CD4-positive, alpha-beta T cell treated with Interferon alpha-2 for 1 hour (primary cell): ENCODE measurements at regions not wholly inside any gene's neighbourhood (a gene's known extent, or its start where the extent isn't known, plus 50 kb on each side); places are given as distances from the start of the nearest gene placed in this dataset.

Experiments
- DNase-seq, 2 donors: peaks; one replicate each; pipeline ENCODE4 v3.0.0-alpha.2; 2020 to 2022

GRCh38 chr6:12555267-12555666 lies 161.3 kb upstream of the PHACTR1 start:
- DNase-seq, result no peak

GRCh38 chr6:12555781-12556180 lies 160.8 kb upstream of the PHACTR1 start:
- no peak for DNase-seq

DNA sequence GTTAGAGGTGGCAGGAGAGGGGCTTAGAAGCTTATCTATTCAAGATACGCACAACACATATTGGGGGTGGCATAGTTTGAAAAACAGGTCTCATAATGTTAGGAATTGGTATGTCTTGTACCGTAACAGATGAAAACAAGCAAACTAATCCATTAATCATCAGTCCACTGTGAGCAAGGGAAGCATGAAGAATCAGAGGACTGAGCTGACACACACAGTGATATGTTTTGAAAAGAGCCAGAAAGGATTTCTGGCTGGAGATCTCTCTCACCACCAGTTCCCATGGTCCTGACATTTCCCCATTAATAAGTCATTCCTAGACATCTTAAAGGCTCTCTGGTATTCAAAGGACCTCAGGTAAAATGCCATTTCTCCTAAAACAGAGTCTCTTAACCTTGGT lies 158.8 kb upstream of the PHACTR1 start:
- no peak for DNase-seq

DNA sequence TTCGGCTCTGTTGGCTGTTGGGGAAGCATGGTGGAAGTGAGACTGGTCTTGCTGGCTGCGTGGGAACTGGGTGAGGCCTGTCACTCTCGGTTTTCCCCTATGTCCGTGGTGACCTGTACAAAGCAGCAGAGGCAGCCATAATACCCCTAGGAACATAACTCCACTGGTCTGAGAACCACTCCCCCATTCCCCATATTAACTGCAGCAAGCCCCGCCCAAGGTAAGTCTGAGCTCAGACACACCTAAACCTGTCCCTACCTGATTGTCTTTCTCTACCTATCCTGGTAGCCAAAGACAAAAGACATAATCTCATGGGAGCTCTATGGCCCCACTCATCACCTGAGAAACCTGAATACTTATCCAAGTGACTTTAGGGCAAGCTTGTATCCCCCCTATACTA lies 156.3 kb upstream of the PHACTR1 start:
- DNase-seq, result no peak

- no peak for DNase-seq
Measured at GRCh38 chr6:12566618-12567123, 149.9 kb upstream of the PHACTR1 start.

- no peak for DNase-seq
Measured at GRCh38 chr6:12567682-12568081, 148.9 kb upstream of the PHACTR1 start.

GRCh38 chr6:12569646-12570045 lies 146.9 kb upstream of the PHACTR1 start:
- DNase-seq, result no peak

- DNase-seq, result no peak
Measured at GRCh38 chr6:12570461-12571030, 146.0 kb upstream of the PHACTR1 start.

DNA sequence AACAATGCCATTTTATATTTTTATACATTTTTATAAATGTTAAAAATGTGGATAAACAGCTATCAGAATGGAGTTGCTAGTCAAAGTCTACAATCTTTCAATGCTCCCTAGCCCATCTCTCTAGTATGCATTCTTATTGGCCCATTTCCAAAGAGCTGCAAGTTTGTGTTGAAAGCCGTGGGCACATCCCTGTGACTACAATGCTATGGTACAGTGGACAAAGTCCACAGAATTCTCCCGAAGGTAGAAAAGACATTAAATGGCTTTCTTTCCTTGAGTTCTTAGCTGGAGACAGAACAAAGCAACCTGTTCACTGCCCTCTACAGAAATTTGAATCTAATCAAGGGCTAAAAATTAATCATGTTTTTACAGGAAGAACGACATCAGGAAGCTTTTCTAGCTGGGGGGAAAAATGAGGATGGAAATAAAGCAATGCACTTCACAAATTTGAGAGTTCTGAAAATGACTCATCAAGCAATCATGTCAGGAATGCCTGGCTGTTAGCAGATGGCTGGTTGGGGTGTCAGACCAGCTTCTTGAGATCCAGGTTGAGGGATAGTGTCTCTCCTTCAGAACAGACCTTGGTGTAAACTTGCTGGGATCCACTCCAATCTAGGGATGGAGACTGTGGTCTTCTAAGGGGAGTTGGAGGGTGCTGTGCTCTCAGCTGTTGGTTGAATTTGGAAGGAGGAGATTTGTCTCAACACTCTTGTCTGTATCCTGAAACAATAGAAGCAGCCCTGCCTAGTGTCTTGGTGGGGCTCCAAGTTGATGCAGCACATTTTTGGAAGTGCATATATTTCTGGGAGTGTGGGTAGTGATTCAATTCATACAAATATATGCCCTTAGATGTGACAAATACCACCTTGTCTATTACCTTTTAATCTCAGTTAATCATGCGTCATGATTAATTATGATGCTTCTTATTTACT lies 143.4 kb upstream of the PHACTR1 start:
- no peak for DNase-seq

GRCh38 chr6:12575961-12576360 lies 140.6 kb upstream of the PHACTR1 start:
- DNase-seq, result no peak

DNA sequence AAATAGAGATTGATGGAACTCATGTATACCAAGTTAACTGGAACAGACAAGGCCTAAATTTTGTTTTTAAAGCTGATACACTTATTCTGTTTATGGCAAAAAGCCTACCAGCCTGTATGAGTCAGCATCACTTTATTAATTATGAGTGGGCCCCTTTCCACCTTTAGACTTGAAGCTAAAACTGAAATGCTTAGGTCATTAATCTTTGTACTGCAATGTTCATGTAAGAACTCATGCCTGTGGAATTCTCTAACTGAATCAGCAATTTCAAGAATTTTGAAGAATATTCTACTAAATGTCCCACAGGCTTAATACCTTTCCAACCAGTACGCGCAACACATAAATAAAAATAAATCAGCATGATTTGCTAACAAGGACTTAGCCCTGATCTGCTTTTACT lies 140.2 kb upstream of the PHACTR1 start:
- DNase-seq, result no peak

DNA sequence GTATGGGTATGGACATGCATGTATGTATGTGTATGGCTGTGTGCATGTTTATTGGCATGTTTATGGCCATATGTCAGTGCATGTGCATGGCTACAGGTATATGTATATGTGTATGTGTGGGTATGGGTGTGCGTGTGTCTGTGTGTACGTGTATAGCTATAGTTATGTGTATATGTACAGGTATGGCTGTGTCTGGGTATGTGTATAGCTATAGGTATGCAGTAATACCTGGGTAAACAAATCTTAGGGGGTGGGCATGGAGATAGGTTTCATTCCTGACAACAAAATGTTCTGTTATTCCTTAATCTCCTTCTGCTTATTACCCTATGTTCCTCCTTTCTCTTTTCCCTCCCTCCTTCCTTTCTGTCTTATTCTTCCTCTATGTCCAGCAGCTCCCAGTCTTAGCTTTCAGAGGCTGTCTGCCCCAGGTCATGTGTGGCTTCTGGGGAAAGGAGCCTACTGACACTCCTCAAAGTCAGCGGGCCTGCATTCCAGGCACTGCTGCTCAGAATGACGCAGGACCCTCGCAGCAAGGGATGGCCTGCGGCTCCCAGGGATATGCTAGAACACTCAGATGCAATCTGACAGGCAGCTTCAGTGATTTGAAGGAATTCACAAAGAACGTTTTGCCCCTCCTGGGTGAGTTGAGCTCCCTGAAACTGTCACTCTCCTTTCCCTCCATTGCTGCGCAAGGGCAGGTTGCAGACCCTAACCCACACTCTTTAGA lies 139.3 kb upstream of the PHACTR1 start:
- no peak for DNase-seq

- DNase-seq, result no peak
Measured at GRCh38 chr6:12578097-12578496, 138.5 kb upstream of the PHACTR1 start.

- no peak for DNase-seq
Measured at GRCh38 chr6:12578751-12579150, 137.8 kb upstream of the PHACTR1 start.

GRCh38 chr6:12580290-12580689 lies 136.3 kb upstream of the PHACTR1 start:
- no peak for DNase-seq

DNA sequence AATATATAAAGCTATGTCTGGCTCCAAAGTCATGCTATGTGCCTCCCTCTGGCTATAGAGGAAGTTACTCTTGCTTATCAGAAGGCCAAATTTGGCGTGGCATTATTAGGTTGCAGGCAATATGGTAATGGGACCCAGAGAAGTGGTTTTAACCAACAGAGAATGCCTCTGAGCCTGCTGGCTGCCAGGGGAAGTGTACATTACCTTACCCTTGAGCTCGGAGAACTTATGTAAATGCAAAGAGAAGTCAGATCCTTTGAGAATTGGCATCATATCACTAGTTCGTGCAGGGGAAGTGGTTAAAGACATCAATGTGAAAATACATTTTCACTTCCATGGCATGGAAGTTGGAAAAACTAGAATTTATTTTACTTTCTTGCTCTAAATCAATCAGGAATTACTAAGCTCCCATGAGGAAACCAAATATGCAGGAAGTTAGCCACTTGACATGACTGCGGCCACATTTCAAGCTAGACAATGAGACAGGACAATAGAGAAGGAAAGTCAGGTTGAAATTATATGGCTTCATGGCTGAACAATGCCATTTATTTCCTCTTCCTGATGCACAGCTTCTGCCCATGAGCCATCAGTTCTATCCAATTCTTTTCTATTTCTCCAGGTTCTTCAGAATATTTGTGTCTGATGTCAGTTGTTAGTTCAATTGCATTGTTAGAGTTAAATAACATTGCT lies 134.0 kb upstream of the PHACTR1 start:
- no peak for DNase-seq

DNA sequence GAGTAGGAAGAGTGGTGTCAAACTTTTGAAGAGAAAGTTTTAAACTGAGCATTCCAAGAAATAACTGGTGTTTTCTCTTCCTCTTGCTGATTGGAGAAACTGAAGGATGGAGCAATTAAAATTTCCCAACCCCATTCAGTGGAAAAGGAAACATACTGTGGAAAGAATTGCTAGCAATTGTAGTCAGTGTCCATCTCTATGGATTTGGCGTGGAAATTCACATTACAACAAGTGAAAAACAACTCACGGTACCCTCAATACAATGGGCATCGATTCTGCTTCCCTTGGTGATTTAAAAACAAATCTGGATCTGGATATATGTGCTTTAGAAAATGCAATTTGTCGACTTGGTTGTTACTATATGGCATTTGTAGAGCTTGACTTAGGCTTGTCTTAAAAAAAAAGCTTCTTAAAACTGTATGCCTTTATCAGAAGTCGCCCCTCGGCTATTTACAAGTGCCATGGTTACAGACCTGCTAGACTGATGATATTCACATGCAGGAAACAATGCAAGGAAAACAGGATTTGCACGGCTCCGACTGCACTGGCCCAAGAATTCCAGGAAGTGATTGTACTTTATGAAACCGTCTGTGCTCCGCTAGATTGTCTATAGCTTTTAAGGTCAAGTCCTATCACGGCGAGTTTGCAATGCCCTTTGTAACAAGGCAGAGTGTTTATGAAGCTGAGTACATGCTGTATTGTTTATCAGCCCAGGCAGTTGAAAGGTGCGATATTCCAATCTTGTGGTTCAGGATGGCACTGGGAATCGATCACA lies 131.7 kb upstream of the PHACTR1 start:
- DNase-seq, result no peak

GRCh38 chr6:12585497-12585958 lies 131.0 kb upstream of the PHACTR1 start:
- DNase-seq, result no peak

GRCh38 chr6:12586721-12587480 lies 129.7 kb upstream of the PHACTR1 start:
- no peak for DNase-seq

- DNase-seq, result no peak
Measured at GRCh38 chr6:12590901-12591300, 125.7 kb upstream of the PHACTR1 start.

DNA sequence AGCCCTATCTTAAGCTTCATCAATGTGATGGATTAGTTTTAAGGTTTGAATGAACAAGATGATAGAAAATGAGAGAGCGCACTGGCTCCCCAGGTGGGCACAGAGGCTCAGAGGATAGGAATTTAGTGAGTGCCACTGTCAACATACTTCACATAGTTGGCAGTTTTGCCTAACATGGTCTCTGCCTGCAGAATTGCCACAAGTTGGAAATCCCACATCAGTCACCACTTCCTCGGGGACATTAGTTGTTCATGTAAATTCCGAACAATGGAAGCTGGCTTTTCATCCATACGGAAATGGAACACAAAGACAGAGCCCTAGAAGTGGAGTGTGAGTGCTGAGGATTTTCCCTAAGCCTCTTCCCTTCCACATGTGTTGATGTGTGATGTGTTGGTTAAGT lies 123.9 kb upstream of the PHACTR1 start:
- no peak for DNase-seq
